K562 (cell line): ENCODE measurements at regions not wholly inside any gene's neighbourhood (a gene's known extent, or its start where the extent isn't known, plus 50 kb on each side); places are given as distances from the start of the nearest gene placed in this dataset.

Experiments used
- ATAC-seq: fragments of 200-7000 bp; cut with Tn5 transposase; 3 replicates; pipeline ENCODE4 v1.9.1; 2020; ENCODE audit warnings: moderate library complexity
- BruUV-seq: library from RNA; stranded (reverse); fragments of 400-500 nt; replicated peaks from 2 replicates; lab custom pipeline; 2021; lab: Mats Ljungman, UMichigan
- CTCF ChIA-PET: fragments of 300-600 bp; formaldehyde crosslinking; extraction: SDS; loops from one replicate; lab custom pipeline; 2021; ENCODE audit warnings: low intra/inter-chr PET ratio; lab: Yijun Ruan, JAX
- POLR2A ChIA-PET: fragments of 300-600, 350-650 bp; sonication (Branson Sonifier 250); formaldehyde crosslinking; extraction: SDS; loops from one replicate; lab custom pipeline; 2021; ENCODE audit warnings: antibody characterized with exemption, inconsistent platforms; lab: Yijun Ruan, JAX
- DNase-seq, 4 experiments: peaks; one replicate each; pipeline versions ENCODE4 v3.0.0 to v3.0.0-alpha.2; 2011 to 2018; ENCODE audit warnings: low spot score in 3 of 4, mixed read lengths in 3 of 4; ENCODE audit errors: extremely low read depth in 1 of 4
- FAIRE-seq: peaks from 2 replicates; lab custom pipeline; 2011; peaks lifted over from hg19 to GRCh38; lab: Jason Lieb, UNC
- H2AFZ ChIP-seq: 2 replicates; pipeline ENCODE4 v1.6.0; 2011; ENCODE audit warnings: low read depth, low read length, control low read depth, inconsistent platforms
- H3K27ac ChIP-seq: fragments of 200-600 bp; 3 replicates; pipeline ENCODE4 v1.8.0; 2011; ENCODE audit warnings: low read depth, mild to moderate bottlenecking, control low read depth, inconsistent platforms, low read length, moderate library complexity, mixed read lengths; ENCODE audit errors: extremely low read depth
- H3K27me3 ChIP-seq, 2 experiments: fragments of 300-600 bp in 1 of 2; 2 replicates in 1 of 2; 3 replicates in 1 of 2; pipeline versions ENCODE4 v1.6.0 to v1.8.0; 2011; ENCODE audit warnings: inconsistent platforms in 2 of 2, low read length in 2 of 2, mild to moderate bottlenecking in 1 of 2, mixed read lengths in 1 of 2, moderate library complexity in 1 of 2; ENCODE audit not compliant: control insufficient read depth in 2 of 2, insufficient read depth in 2 of 2
- H3K36me3 ChIP-seq: fragments of 300-600 bp; 3 replicates; pipeline ENCODE4 v1.8.0; 2011; ENCODE audit warnings: mild to moderate bottlenecking, low read length, inconsistent platforms; ENCODE audit not compliant: control insufficient read depth, insufficient read depth
- H3K4me1 ChIP-seq, 2 experiments: fragments of 200-600 bp in 1 of 2; replicated peaks in 1 of 2; 2 replicates in 1 of 2; 3 replicates in 1 of 2; pipeline versions ENCODE4 v1.5.1 to v1.8.0; 2011; ENCODE audit warnings: inconsistent platforms in 2 of 2, low read length in 2 of 2, mild to moderate bottlenecking in 1 of 2, mixed read lengths in 1 of 2, moderate library complexity in 1 of 2; ENCODE audit not compliant: control insufficient read depth in 2 of 2, insufficient read depth in 2 of 2
- H3K4me2 ChIP-seq: 2 replicates; pipeline ENCODE4 v1.6.1; 2011; ENCODE audit warnings: low read length, control low read depth, inconsistent platforms, mixed read lengths; ENCODE audit not compliant: insufficient read depth
- H3K4me3 ChIP-seq: fragments of 200-600 bp; sonication (generic), shearing (Covaris generic); 2 replicates; pipeline ENCODE4 v1.5.1; 2016; ENCODE audit warnings: control low read depth, inconsistent platforms
- H3K79me2 ChIP-seq: fragments of 200-600 bp; 3 replicates; pipeline ENCODE4 v1.8.0; 2011; ENCODE audit warnings: low read length, inconsistent platforms; ENCODE audit not compliant: control insufficient read depth, insufficient read depth
- H3K9ac ChIP-seq, 2 experiments: 2 replicates each; pipeline versions ENCODE4 v1.6.0 to v1.6.1; 2011; ENCODE audit warnings: low read depth in 2 of 2, low read length in 2 of 2, control low read depth in 1 of 2, inconsistent platforms in 1 of 2, mild to moderate bottlenecking in 1 of 2, mixed read lengths in 1 of 2; ENCODE audit not compliant: insufficient read depth in 1 of 2
- H3K9me1 ChIP-seq: one replicate; pipeline ENCODE4 v1.6.0; 2011; ENCODE audit warnings: inconsistent platforms, mild to moderate bottlenecking, low read length, moderate library complexity; ENCODE audit not compliant: control insufficient read depth, insufficient read depth
- H3K9me3 ChIP-seq: replicated peaks from 2 replicates; pipeline ENCODE4 v1.5.1; 2011; ENCODE audit warnings: low read depth, low read length, inconsistent platforms; ENCODE audit not compliant: control insufficient read depth, insufficient read depth
- H4K20me1 ChIP-seq: replicated peaks from 2 replicates; pipeline ENCODE4 v1.6.1; 2011; ENCODE audit warnings: low read length, inconsistent platforms, mixed read lengths; ENCODE audit not compliant: control insufficient read depth, insufficient read depth
- ETS1 ChIP-seq: conservative IDR thresholded peaks from 2 replicates; pipeline ENCODE4 v1.6.1; 2011; ENCODE audit warnings: low read depth, mild to moderate bottlenecking, low read length; ENCODE audit not compliant: control insufficient read depth
- HCFC1 ChIP-seq: IDR thresholded peaks from 2 replicates; pipeline ENCODE4 v1.6.1; 2012; ENCODE audit warnings: low read depth, low read length, improper control_type of control experiment
- KDM2B ChIP-seq: fragments of 250-450 bp; sonication (Bioruptor Pico); IDR thresholded peaks from 2 replicates; pipeline ENCODE4 v1.8.0; 2021; ENCODE audit warnings: mild to moderate bottlenecking, moderate library complexity
- NCOA4 ChIP-seq: fragments of 450-650 bp; IDR thresholded peaks from 2 replicates; pipeline ENCODE4 v1.6.1; 2018; ENCODE audit warnings: mild to moderate bottlenecking; ENCODE audit not compliant: partially characterized antibody
- NFYB ChIP-seq: IDR thresholded peaks from 2 replicates; pipeline ENCODE4 v1.6.1; 2011; ENCODE audit warnings: mild to moderate bottlenecking, moderate library complexity; ENCODE audit not compliant: insufficient read length; ENCODE audit errors: extremely low read depth
- RBM34 ChIP-seq: fragments of 200-400 bp; formaldehyde crosslinking; IDR thresholded peaks from 2 replicates; pipeline ENCODE4 v1.6.1; 2018; ENCODE audit warnings: low read length, borderline replicate concordance; ENCODE audit not compliant: insufficient read depth
- SAP30 ChIP-seq: fragments of 200-600 bp; sonication (generic); IDR thresholded peaks from 2 replicates; pipeline ENCODE4 v1.6.1; 2012; ENCODE audit warnings: borderline replicate concordance, low read depth, mild to moderate bottlenecking, moderate library complexity, low read length, control low read depth, inconsistent platforms; ENCODE audit not compliant: insufficient read depth, poor library complexity, severe bottlenecking
- SIN3B ChIP-seq: fragments of 450-650 bp; IDR thresholded peaks from 2 replicates; pipeline ENCODE4 v1.6.1; 2017; ENCODE audit warnings: low read depth, mild to moderate bottlenecking, moderate library complexity
- SRF ChIP-seq, 2 experiments: fragments of 250-450, 450-650 bp in 1 of 2; sonication (Bioruptor Pico) in 1 of 2; sonication (generic) in 1 of 2; formaldehyde crosslinking; IDR thresholded peaks; 2 replicates each; pipeline versions ENCODE4 v1.5.0 to v1.5.1; 2020 to 2022; ENCODE audit warnings: mild to moderate bottlenecking in 1 of 2, missing genetic modification reagents in 1 of 2
- TCF3 ChIP-seq: sonication (generic); formaldehyde crosslinking; IDR thresholded peaks from 2 replicates; pipeline ENCODE4 v1.4.0; 2020; ENCODE audit warnings: mild to moderate bottlenecking, missing genetic modification reagents
- ZBTB49 ChIP-seq: sonication (generic); formaldehyde crosslinking; IDR thresholded peaks from 2 replicates; pipeline ENCODE4 v1.8.0; 2022; ENCODE audit warnings: missing genetic modification reagents, mild to moderate bottlenecking, borderline replicate concordance
- ZNF354B ChIP-seq: fragments of 250-450 bp; sonication (Bioruptor Pico); IDR thresholded peaks from 2 replicates; pipeline ENCODE4 v1.4.0; 2020
- WGBS: fragments of 100-300 bp; shearing (Covaris generic); methylation state at CpG from one replicate; pipeline ENCODE4 v1.1.6; 2016; ENCODE audit warnings: low coverage, mixed read lengths; ENCODE audit not compliant: insufficient coverage; ENCODE audit errors: missing lambda C conversion rate; 5-methylcytosine and 5-hydroxymethylcytosine counted together
- in situ Hi-C: fragments of 300-500 bp; cut with MboI; formaldehyde crosslinking; loops from 4 replicates; pipeline ENCODE4 v1.15.0; 2018; ENCODE audit warnings: inconsistent platforms, mixed read lengths
- intact Hi-C: fragments of 100-400 bp; cut with micrococcal nuclease; formaldehyde crosslinking; loops from 2 replicates; pipeline ENCODE4 v1.14.2; 2022

- Histone ChIP-seq H3K27ac (no peak overlapping the region), H3K4me3 (no peak overlapping the region), H3K79me2 (no peaks in the 10 kb centered on the region), H3K4me2 (no peak overlapping the region), H4K20me1 (no peaks in the 10 kb centered on the region), H3K9me1 (no peaks in the 10 kb centered on the region), H3K4me1 (no peaks in the 10 kb centered on the region), H3K9me3 (no peaks in the 10 kb centered on the region), H3K9ac (no peak overlapping the region), H3K27me3 (no peaks in the 10 kb centered on the region), H2AFZ (no peak overlapping the region), H3K36me3 (no peaks in the 10 kb centered on the region)
- FAIRE-seq (no peak), DNase-seq (no peak), ATAC-seq (no peak)
- in situ Hi-C loops: no loop called here
- 0% methylated on average over 4 of the region's 4 CpGs for WGBS
- no TSS peak for BruUV-seq
- ChIA-PET POLR2A (no interaction called here), CTCF (no interaction called here)
- no peak for TF ChIP-seq ZNF354B
- TF ChIP-seq NCOA4: no peak
- no peak for TF ChIP-seq SAP30
- TF ChIP-seq ZBTB49 (CRISPR knock-in tag): no peak
- TF ChIP-seq ETS1: no peak
- TF ChIP-seq HCFC1: no peak
- no peak for TF ChIP-seq KDM2B (CRISPR knock-in tag)
- no peak for TF ChIP-seq RBM34
- no peak for TF ChIP-seq NFYB
- no peak for TF ChIP-seq SIN3B
- TF ChIP-seq TCF3 (CRISPR knock-in tag): no peak
- no peak for TF ChIP-seq SRF (CRISPR knock-in tag; IDR thresholded peaks at IDR 0.05)
- intact Hi-C loops: no loop called here
These were observed 202.1 kb upstream of the PSMD7 start for GRCh38 chr16:74094514-74094913.
